GM19467 (cell line): ENCODE measurements at regions not wholly inside any gene's neighbourhood (a gene's known extent, or its start where the extent isn't known, plus 50 kb on each side); places are given as distances from the start of the nearest gene placed in this dataset.
"Not testable (repeated sequence)": the region's sequence is repeated elsewhere in the genome, so short reads cannot be mapped to it uniquely, and the experiment has no call there.

Experiments used
- ATAC-seq: cut with Tn5 transposase; IDR thresholded peaks from one replicate; pipeline ENCODE4 v1.9.1; 2021; ENCODE audit warnings: mild to moderate bottlenecking, moderate library complexity; ENCODE audit not compliant: unreplicated experiment

DNA sequence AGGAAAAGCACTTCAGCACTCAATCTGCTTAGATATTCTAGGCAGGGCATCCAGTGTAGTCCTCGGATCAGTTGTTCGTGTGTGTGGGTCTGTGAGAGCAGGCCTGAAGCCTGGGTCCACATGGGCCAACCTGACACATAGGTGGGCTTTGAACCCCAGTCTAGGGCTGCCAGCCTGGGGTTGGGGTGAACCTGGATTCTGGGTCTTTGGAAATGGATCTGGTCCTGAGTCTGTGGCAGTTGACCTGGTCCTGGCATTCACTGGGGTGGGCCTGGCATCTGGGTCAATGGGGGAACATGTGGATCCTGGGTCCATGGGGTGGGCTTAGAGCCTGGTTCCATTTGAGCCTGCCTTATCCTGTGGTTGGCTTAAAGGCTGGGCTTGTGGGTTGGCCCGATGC, 492.6 kb upstream of the MAN1A1 start:
- no peak for ATAC-seq

DNA sequence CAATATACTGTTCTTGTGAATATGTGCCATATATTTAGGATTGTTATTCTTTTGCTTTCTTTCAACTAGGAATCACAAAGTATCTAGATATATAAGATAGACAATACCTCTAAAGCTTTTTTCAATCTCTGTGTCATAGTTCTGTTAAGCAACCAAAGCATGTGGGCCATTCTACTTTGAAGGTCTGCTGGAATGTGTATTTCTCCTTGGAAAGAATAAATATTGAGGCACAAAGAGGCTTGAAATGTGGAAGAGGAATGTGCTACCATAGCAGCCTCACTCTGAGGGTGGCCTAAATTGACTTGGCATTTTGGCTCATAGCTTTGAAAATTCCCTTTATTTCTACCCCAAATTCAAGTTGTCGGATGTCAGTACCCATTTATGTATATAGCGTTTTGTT, 488.5 kb upstream of the MAN1A1 start:
- no peak for ATAC-seq

DNA sequence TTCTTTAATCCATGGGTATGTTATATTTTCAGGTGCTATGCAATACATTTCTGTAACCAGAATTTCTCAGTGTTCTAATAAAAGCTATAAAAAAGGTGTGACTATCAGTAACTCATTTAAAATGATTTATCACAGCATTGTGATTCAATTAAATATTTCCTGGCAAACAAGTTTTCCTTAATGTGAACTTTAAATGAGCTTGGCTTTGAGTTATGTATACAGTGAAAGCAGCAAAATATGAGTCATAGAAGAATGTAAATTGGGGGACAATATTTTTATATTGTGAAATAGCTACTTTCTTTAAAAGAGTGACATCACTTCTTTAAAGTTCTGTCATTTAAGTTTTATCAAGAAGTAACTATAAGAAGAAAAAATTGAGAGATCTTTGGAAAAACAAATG, 484.9 kb upstream of the MAN1A1 start:
- no peak for ATAC-seq

DNA sequence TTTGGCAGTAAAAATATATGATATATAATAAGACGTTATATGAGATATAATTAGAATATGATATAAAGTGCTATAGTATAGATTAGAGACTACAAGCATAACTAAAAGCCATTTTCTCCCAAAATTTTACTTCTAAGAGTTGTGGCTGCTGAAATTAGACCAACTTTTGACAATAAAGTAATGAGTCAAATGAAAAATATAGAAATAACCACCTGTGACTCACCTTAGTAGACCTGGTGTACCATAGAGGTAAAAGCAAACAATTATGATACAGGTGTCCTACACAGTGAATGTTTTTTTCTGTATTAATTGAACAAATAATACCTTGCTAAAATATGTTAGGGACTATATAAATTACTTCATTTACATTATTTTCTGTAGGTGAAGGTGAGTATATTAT, 482.9 kb upstream of the MAN1A1 start:
- ATAC-seq = no peak

DNA sequence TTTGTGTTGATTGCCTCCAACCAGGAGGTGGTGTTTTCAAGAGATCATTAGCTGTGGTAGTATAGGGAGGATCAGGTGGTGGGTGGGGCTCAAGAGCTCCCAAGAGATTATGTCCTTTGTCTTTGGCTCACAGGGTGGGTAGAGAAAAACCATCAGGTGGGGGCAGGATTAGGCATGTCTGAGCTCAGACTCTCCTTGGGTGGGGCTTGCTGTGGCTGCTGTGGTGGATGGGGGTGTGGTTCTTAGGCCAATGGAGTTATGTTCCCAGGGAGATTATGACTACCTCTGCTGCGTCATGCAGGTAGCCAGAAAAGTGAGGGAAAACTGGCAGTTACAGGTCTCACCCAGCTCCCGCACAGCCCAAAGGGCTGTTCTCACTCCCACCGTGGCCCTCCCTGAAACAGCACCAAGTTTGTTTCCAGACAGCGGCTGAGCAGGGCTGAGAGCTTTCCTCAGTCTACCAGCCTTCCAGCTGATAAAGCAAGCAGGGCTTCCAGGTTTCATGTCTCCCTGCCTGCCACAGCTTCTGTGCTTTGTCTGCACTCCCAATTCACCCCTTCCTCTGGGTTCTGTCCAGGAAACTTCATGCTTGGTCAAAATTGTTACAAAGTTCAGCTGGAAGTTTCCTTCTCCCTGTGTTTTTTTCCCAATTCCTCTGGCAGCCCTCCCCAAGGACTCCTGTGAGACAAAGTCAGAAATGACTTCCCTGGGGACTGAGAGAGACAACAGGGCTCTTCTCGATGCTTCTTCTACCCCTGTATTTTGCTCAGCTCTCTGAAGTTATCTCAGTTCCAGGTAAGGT, 481.1 kb upstream of the MAN1A1 start:
- no peak for ATAC-seq

DNA sequence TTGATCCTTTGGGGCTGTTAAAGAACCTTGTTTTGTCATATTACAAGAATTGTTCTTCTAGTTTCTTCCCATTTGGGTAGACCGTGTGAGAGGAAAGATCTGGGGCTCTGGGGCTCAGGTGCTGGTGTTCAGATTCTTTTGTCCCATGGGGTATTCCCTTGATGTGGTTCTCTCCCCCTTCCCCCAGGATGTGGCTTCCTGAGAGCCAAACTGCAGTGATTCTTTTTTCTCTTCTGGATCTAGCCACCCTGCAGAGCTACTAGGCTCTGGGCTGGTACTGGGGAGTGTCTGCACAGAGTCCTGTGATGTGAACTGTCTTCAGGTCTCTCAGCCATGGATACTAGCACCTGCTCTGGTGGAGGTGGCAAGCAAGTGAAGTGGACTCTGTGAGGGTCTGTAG, 480.5 kb upstream of the MAN1A1 start:
- no peak for ATAC-seq

DNA sequence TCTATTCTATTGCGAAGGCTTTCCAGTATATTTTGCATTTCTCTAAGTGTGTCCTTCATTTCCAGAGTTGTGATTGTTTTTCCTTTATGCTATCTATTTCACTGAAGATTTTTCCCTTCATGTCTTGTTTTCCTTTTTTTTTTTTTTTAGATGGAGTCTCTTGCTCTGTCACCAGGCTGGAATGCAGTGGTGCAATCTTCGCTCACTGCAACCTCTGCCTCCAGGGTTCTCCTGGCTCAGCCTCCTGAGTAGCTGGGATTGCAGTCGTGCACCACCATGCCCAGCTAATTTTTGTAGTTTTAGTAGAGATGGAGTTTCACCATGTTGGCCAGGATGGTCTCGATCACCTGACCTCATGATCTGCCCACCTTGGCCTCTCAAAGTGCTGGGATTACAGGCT, 479.9 kb upstream of the MAN1A1 start:
- ATAC-seq = not testable (repeated sequence)

DNA sequence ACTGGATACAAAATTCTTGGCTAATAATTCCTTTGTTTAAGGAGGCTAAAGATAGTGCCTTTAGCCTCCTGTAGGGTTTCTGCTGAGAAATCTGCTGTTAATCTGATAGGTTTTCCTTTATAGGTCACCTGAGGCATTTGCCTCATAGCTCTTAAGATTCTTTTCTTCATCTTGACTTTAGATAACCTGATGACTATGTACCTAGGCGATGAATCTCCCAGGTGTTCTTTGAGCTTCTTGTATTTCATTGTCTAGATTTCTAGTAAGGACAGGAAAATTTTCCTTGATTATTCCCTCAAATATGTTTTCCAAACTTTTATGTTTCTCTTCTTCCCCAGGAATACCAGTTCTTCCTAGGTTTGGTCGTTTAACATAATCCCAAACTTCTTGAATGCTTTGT, 479.4 kb upstream of the MAN1A1 start:
- no peak for ATAC-seq

DNA sequence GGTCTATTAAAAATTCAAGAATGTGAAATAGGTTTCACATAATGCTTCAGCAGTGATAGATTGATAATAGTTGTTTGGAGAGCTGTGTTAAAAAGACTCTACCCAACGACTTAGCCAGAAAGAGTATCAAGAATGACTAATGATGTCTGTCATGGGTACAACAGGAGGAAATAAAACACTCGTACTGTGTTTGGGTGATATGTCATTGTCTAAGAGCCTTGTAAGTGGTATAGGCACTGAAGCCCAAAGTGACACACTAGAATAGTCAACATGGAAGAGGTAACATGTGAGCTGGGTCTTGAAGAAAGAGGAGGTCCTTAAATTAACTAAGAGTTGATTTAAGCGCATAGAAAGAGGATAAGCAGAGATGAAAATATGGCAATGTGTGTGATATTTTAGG, 471.8 kb upstream of the MAN1A1 start:
- no peak for ATAC-seq

DNA sequence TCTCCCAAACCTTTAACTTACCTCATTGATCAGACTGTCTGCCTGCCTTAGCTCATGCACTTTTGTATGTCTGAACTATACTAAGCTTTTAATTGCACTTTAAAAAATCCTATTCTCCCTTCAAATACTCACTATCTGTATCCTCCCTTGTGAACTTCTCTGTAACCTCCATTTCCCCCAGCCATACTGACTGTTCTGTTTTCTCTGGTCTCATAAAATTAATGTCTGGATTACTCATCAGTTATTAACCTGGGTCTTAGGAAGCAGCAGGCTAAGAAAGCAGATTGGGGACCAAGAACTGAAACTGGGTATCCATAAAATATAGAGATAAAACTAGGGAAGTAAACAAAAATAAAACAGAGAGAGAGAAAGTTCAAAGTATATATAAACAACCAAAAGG, 469.3 kb upstream of the MAN1A1 start:
- no peak for ATAC-seq

DNA sequence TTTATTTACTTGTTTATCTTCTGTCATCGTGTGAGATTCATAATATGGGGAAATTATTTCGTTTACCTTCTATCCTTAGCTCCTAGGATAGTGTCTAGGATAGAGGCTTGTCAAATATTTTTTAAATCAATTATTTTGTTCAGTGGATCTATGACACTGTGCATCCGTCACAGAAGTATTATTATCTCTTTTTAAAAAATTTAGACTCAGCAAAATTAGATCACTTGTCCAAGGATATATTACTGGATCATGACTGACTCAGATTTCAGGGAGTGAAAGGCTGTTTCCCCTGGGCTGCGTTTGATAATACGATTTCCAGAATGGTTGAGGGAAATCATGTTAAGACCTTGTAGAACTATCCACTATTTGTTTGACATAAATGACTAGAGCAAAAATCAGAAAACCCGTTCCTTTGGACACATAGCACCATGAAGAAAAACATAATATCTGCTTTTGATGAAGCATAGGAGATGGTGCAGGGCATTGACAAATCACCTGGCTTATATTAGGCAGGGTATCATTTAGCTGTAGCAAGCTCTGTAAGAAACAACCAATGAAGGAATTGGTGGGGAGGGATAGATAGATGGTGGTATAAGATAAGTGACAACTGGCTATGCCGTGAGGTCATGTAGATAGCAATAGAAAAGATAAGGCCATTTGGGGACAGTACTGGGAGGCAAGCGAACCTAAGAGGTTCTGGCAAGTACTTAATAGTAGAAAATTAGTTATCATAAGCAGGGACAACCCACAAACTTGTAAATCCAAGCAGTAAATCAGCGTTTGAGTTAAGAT, 465.2 kb upstream of the MAN1A1 start:
- ATAC-seq = no peak

DNA sequence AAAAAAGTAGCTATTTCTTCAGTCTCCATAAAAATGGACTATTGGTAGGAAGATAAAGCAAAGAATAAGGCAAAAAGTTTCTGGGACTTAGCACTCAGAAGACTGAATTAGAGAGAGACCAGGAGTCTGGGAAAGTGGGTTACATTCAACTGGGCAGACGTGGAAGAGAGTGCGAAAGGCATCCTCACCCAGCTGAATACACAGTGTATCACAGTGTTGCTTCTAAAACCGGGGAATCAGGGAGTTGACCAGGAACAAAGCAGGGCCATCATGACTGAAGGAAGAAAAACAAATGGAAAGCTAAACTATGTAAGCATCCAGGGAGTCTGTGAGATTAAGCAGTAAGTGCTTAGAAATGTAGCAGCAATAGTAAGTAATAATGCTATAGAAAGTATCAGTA, 452.9 kb upstream of the MAN1A1 start:
- no peak for ATAC-seq

DNA sequence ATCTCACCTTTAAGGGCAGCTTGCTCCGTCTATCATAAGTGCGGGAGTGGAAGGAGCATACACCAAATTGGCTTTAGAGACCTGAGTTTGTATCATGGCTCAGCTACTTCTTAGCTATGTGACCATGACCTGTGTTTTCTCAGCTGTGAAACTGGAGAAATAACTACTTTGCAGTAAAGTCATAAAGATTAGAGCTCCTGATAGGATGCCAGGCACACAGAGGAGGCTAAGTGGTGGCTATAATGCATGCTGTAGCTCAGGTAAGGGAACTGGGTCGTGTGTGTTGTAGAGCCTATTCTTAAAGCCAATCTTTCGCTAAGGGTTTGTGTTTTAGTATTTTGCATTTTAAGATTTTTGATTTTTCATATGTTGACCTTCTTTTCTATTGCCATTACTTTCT, 451.5 kb upstream of the MAN1A1 start:
- no peak for ATAC-seq

DNA sequence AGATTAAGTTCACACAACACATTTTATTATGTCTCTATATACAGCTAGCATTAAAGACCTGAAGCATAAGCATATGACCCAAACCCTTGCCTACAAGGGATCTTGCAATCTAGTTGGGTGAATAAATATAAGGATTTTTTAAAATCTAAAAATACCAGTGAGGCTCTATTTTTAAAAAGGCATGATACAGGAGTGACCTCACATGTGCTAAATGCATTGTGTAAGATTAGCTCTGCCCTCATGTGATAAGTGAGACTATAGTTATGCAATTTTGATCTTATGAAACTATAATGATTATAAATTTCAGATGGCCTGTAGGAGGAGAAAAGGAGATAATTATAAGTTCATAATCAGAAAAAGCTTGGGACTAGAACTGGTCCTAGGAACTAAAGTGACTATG, 451.0 kb upstream of the MAN1A1 start:
- ATAC-seq = no peak

DNA sequence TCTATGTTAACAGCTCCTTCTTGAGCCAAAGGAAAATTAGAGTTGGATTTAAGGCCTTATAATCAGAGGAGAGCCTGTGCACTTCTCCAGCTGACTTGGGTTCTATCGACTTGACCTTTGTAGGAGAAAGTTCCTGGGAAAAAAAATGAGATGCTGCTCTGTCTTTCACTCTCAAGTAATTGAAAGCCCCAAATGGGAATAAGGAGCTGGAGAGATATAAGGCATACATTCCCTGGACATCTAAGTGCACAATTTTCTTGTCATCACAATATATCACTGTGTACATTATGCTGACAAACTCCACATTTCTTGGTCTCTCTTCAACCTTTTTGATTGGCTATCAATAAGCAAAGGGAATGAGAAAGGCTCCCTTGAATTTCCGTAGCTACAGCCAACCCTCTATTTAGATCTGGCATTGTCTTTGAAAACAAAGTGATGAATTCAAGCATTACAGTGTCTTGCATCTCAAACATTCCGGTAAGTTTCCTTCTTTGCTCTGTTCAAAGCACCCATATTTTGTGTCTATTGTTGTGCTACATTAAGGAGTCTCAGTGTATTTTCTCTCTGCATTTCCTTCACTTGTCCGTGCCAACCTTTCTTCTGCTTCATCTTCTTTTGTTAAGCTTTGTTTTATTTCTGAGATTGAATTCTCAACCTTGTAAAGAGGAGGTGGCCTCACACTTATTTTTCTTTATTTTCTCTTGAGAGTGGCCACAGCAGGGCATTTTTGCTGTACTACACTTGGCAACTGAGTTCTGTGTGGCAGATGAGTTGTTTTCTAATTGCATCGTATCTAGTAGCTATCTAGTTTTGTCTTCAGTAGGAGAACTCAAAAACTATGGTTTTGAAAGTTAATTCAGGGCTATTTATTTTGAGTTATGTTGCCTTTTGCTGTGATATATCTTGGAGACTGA, 450.3 kb upstream of the MAN1A1 start:
- ATAC-seq = no peak

DNA sequence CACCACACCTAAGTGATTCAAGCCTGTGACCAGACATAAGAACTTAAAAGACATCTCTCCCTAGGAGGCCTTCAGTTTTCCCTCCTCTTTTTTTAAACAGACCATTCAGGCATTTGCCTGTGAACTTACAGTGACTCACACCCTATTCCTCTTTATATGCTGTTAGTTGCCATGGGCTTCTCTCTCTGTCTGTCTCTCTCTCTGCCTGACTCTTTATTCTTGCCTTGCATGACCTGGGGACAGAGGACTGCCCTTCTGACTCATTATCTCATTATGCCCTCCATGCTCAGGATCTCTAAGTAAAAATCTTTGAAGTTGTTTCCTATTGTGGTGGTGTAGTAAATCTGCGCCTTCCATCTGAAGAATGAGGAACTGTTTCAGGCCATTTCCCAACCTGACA, 442.2 kb upstream of the MAN1A1 start:
- no peak for ATAC-seq

DNA sequence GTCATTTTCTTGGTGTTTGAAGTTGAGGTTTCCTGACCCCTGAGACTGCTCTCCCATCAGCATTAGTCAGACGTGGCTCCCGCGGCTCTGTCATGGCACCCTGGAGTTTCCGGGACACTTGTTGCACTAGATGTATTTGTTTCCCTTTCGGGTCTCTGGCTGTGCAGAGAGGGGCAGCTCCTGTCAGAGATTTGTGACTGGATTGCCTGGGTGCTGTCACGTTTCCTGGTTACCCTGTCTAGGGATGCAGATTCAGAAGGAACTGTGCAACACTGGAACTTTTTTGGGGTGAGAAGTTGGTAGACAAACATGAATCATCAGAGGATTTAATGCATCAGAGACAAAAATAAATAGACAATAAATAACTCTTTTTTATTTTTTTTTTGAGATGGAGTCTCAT, 431.8 kb upstream of the MAN1A1 start:
- ATAC-seq = no peak

DNA sequence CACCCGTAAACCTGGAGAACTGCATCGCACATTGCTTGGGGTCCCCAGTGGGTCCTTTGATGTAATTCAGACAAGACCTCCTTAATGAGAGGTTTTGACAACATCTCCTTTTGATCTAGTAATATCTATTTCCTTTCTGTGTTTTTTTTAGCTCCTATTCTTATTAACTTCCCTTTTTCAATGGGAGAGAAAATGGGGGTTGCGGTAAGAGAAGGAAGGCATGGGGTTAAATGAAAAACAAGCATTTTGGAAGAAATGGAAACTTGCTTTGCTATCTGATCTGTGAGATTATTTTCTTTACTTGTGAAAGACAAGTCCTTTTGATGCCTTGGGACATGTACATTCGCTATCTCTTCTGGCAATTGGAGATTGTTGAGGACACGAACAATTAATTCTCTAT, 418.6 kb upstream of the MAN1A1 start:
- no peak for ATAC-seq

DNA sequence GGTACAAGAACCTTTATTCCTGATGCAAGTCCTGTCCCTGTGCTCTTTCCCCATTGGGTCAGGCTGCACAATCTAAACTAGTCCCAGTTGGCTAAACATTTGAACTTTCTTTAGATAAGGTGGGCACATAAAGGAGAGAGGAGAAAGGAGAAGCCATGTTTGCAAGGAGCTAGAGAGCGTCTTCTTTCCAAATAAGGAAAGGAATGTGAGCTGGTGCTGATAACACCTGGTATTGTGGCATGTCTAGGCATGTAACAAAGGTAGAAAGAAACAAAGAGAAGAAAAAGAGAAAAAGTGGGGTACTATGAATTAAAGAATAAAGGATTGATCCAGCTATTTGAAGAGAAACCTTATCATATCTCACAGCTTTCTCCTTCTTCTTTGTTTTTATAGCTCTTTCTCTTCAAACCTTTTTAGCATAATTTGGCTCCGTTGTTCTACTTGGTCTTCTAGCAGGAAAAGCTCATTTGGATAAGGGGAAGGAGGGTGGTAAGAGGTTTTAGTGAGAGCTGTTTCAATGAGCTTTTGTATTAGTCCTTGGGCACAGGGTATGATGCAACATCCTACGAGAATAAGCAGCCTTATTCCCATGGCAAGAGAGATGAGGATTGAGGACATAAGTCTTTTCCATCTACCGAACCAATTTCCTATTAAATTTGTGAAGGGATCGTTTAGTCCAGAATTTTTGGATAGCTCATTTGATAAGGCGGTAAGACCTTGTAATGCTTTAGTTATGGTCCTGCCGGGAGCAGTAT, 415.5 kb upstream of the MAN1A1 start:
- no peak for ATAC-seq

DNA sequence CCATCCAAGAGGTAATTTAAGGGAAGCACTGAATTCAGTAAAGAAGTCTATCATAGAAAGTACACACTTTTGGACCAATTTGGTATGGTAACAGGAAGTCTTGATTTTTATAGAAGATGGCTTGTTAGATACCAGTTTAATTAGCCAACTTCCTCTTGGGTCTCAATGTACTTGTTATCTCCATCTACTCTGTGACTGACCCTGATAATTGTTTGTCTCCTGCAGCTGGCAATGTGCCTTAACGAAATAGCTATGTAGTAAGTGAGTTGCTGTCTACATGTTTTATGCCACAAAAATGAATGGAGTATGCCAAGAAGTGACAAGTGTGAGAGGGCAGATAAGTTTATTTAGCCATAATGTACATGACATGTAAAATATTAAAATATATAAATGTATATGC, 410.5 kb upstream of the MAN1A1 start:
- ATAC-seq = no peak

DNA sequence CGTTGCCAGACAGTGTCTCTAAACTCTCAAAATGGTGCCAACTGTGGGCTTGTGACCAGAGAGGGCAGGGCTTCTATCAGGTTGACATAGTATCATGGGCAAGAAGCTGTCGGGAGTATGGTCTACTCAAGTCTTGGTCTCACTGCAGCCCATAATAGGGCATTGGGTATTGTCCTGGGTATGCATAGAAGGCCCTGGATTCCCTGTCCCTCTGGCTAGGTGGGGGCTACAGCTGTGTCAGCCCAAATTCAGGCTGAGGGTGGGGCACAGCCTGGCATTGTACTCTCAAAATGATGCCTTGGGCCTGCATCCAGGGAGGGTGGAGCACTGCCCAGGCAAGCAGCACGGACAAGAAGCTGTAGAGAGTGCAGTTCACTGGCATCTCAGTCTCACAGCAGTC, 408.8 kb upstream of the MAN1A1 start:
- ATAC-seq = no peak
